ENCODE measurements at regions not wholly inside any gene's neighbourhood (a gene's known extent, or its start where the extent isn't known, plus 50 kb on each side); places are given as distances from the start of the nearest gene placed in this dataset.
"Not testable (repeated sequence)": the region's sequence is repeated elsewhere in the genome, so short reads cannot be mapped to it uniquely, and the experiment has no call there.

DNA sequence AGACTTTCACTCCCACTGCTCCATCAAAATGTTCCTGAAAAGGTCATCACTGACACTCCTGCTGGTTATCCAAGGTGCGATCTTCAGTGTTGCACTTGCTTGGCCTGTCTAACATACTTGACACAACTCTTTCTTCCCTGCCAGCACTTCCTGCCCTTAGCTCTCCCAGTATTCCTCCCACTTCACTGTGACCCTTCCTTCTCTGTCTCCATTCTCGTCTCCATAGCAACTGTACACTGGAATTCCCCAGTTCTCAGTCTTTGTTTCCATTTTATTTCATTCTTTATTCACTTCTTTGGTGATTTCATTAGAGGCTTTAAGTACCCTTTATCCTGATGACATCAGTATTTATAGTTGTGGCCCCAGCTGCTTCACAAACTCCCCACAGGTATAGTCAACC is 333.0 kb downstream of the IRS1 start:
- no peak for DNase-seq

DNA sequence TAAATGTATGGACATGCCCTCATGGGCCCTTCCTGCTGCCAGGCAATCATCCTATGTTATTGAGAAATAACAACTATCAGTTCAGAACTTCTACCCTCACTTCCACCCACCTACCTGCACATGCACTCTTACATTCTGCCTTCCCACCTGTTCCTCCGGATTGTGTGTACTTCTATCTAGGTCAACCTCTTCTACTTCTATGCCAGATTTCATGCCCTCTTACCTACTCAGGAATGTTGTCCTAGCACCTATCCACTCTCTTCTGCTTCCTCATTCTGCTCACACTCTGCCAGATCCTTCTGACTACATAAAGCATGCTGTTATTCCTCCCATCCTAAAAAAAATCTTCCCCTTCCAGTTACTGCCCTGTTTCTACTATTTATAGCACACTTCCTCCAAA is 333.5 kb downstream of the IRS1 start:
- no peak for DNase-seq

DNA sequence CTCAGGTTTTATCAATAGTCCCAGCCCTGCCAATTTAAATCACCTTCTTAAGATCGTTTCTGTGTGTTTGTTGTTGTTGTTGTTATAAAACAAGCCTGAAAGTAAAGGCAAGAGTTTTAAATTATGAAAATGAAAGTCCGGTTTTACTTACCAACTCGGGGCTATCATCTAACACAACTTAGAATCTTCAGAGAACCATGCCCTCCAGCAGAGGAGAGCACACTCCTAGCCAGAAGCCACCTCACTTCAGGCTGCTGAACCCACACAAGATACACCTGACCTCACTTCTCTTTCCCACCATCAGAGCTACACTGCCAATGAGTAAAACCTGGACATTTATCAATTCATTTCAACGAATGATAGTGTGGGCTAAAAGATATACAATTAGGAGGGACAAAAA is 335.2 kb downstream of the IRS1 start:
- no peak for DNase-seq

DNA sequence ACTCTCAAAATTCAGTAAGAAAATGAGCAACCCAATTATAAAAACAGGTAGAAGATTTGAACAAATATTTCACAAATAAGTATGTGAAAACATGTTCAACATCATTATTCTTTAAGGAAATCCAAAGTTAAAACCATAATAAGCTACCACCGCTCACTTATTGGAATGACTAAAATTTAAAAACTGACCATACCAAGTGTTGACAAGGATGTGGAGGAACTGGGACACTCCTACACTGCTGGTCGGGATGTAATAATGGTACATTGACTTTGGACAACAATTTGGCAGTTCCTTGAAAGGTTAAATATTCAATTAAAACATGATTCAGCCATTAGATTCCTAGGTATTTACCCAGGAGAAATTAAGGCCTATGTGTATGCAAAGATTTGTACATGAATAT is 336.5 kb downstream of the IRS1 start:
- no peak for DNase-seq

DNA sequence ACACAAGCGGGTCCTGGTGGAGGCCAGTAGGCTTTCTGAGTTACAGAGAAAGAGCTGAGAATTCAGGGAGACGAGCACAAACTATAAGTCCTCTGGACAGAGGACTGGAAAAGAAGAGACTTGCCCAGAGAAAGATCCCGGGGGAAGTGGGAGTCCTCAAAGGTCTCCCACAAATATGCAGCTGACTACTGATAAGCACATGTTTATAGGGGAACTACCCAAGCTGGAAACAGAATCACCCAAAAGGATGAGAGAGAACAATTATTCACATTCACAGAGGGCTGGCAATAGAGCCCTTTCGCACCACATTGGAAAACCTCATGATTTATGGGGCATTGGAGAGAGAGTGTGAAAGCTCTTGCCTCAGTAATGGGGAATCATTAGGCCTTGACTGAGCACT is 337.6 kb downstream of the IRS1 start:
- DNase-seq: no peak

DNA sequence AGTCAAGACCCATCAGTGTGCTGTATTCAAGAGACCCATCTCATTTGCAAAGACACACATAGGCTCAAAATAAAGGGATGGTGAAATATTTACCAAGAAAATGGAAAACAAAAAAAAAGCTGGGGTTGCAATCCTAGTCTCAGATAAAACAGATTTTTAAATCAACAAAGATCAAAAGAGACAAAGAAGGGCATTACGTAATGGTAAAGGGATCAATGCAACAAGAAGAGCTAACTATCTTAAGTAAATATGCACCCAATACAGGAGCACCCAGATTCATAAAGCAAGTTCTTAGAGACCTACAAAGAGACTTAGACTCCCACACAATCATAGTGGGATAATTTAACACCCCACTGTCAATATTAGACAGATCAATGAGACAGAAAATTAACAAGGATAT is 343.5 kb downstream of the IRS1 start:
- DNase-seq: not testable (repeated sequence)

DNA sequence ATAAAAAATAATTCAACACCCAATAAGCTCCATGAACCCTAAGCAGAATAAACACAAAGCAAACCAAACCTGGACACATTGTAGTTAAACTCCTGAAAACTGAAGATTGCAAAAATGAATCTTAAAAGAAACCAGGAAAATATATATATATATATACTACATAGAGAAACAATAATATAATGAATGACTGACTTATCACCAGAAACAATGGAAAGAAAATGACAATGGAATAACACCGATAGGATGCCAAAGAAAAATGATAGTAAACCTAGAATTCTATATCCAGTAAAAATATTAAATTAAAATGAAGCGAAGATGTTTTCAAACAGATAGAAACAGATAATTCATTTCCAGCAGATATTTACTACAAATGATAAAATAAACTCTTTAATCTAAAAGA is 346.9 kb downstream of the IRS1 start:
- DNase-seq: no peak

DNA sequence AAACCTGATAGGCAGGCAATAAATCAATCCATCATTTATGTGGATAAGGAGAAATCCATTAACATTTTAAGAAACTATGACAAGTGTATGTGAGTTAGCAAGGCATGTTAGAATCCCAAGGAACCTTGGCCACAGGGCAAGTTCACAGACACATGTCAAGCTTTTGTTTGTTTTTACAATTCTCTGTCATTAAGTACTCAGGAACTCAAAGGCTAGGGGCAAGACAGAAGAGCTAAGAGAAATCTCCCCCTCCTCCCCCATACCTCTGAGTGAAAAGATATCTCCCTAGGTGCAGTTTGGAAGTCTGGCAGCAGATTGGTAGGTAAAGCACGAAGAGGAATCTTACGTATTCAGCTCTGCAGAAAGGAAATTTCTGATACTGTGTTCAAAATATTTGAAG is 348.1 kb downstream of the IRS1 start:
- DNase-seq: no peak

DNA sequence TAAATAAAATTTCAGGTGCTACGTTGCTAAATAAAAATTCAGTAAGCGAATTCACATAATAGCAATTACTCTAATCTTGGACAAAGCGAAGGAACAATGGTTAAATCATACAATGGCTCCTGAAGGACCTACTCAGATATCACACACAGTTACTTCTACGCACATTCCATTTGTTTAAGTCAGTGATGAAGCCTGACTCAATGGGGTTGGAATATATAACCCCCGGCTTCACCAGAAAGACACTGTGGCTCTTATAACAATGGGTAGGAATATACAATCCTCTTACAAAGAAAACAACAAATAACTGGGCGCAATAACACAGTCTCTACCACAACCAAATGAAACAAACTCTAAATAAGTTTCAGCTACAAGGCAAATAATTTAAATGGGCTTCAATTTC is 349.5 kb downstream of the IRS1 start:
- no peak for DNase-seq

DNA sequence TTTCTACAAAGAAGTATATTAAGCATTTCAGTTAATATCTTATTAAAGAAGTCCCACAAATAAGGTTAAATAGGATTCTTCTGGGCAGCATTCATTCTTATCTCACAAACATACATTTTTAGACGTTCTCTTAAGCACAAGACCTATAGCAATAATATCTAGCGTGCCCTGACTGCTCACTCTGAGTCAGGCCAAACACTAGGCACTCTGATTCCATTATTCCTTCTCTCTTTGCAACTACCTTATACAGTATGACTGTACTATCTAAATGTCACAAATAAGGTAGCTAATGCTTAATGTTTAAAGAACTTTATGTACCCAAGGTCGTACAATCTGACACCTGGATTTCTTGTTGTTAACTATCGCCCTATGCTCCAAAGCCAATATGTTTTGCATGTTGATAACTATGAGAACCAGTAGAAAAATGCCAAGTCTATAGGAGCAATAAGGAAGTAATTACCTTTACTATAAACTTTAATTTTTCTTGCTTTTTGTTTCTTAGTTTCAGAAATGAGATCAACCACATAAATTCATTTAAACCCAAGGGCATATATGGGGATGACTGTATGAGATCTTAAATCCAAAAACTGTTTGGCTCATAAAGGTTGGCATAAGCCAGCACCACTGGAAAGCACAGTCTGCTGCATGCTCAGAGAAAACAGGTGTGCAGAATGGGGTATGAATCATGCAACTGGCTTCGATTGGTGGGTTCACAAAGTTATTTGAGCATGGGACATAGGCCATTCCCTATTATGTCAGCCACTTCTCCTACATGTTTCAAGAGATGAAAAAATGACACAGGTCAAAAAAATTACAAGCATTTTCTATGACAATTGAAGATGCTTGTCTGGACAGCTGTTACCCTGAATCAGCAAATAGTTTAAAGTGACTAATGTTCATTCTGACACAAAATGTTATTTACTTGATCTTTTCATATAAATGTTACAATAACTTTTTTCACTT is 352.0 kb downstream of the IRS1 start:
- no peak for DNase-seq

DNA sequence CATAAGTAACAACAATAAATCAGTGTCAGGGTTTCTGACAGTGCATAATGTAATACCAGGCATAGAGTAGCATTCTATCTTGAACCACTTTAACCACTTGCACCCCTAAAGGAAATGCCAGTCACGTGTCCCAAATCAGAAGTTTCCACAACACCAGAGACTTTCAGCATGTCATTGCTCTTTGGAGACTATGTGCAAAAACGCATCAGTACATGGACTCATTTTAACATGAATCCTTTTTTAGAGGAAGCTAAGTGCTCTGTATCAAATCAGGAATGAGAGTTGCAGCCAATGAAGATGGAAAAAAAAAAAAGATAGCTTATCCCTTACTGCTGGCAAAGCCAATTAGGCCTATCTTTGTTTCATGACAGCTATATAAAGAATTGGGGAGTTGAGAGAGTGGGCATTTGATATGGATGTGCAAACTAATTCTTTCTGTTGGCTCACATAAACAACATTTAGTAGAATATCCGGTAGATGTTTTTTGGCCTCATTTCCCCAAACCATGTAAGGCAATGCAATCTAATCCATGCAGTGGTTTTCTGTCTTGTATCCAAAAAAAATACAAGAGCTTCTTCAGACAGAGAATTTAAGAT is 353.1 kb downstream of the IRS1 start:
- DNase-seq: no peak

DNA sequence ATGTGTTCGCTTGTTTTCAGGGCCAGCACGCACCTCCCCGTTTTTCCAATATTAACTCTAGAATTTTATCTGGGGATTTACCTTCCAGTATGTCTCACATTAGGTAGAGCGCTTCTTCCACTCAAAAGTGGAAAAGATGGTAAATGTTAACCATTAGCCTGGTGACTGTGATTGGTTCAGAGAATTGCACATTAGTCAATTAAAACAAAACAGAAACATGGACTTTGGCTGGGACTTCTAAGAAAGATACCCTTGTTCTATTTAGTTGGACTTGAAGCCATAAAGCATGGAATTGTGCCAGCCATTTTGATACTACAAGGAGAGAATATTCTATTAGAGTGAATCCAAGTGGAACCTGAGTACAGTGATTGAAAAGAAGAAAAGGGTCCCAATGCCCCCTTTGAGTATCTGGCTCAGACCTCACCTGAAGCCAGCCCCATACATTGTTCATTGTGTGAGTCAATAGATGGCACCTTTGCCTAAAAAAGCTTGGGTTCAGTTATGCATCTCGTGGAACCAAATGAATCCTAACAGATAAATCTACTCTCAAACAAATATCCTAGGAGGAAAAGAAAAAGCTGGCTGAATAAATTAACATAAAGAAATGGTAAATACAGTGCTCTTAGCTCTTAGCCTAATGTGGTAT is 354.3 kb downstream of the IRS1 start:
- DNase-seq: no peak

DNA sequence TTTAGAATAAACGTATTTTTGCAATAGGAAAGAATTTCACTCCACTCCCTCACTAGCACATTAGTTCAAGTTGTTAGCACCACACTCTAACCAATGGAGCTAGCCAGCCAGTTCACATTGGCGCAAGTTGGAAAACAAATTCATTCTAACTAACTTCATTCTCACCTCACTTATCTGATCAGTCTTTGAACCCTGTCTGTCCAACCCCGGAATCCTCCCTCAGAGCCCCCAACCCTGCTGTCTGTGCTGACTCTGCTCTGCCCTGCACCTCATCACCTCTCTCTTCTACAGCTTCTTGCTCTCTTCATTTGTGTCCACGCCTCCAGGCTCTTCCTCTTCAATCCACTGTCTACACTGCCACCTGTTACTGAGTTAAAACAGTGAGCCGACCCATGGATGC is 356.5 kb downstream of the IRS1 start:
- no peak for DNase-seq

DNA sequence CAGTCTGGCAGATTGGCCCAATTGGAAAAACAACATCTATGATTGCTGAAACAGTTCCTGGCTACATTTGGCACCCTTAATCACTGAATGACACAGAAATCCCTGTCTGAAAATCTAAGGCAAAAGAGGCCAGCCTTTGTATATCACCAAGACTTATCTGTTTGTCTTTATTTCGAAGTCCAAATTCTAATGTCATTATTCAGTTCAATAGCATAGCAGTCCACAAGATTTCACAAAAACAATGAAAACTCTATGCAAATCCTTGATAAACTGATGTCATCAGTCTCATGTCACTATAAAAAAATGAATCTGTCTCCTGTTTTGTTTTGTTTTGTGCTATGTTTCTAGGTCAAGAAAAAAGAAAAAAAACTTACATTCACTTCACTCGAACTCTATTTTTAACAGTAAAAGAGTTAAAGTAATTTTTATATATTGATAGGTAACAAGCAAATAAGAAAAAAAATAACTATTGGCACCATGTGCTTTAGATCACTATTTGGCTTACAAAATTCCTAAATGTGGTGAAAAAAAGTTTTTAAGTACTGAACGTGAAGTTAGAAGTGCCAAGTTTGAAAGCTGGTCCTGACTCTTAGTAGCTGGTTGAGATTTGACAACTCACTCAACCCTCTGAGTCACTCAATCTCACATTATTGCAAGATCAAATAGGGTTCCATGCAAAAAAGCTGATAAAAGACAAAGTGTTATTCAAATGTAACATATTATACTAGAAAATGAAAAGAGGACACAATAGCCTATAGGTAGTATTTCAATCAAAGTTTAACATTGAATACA is 359.3 kb downstream of the IRS1 start:
- no peak for DNase-seq

DNA sequence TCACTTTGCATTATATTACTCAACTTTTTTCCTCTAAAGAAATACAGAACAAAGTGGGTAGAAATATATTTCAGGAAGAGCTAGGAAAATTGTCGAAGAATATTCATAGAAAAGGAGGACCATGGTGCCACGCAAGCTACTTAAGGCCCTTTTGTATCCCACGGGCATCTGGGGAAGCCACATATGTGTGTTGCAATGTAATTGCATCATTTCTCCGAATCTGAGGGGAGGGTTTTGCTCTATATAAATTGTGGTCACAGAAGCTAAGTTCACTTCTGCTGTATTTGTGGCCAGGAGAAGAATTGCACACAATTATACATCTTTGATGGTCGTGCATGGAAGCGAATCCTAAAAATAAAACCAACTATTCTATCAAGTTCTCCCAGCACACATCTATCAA is 360.3 kb downstream of the IRS1 start:
- no peak for DNase-seq

DNA sequence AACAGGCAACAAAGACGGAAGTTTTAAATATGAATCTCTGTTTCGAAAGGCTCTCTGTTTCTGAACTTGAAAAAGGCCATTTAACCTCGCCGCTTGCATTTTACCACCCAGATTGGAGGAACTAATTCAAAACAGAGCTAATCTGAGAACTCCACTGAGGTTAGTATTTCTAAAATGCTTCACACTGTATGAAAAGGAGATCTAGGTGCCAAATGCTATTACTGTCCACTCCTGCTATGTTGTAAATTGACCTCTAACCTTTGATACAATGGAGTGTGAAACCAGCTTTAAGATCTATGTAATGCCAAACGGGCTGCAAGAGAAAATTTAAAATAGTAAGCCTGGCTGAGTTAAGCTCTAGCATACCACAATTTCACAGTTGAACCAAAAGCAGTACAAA is 364.5 kb downstream of the IRS1 start:
- no peak for DNase-seq

DNA sequence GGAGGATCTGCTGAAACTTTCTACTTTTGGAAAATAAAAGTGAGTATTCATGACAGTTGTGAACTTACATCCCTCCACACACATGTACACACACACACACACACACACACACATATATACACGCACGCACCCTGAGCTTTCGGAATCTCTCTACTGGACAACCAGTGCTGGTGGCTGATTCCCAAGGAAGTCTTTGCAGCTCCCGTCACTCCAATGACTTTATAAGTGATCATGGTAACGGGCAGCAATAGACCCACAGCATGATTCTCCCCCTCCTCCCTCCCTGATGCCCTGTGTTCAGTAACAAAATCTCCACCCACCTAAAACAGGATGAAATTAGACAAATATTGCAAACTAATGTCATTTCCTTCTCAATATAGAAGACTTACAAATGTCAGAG is 364.9 kb downstream of the IRS1 start:
- DNase-seq: no peak

DNA sequence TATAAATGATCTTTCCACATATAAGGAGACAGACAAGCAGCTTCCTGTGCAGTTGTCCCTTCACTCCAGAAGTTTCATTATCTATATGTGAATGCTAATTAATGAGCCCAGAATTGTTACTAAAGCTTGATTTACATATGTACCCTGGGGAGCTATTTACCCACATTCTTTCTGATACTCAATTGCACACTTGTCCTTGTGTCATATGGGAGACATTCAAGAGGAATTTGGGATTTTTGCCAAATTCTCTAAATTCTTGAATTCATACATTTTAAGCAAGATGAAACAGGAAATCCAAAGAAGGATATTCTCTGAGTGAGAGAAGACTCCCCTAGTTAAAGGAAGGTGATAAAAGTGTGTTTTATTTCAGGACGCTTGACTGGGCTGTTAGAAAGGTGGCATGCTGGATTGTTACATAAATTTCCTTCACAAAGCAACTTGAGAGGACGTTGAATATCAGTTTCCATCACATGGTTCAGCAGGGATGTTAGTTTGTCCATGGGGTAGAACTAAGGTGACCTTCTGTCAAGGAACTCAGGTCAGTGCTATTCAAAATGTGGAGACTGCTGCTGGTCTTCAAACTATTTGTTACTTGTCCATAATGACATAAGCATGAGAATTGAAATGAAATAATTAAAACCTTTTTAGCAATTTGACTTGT is 368.2 kb downstream of the IRS1 start:
- DNase-seq: no peak

DNA sequence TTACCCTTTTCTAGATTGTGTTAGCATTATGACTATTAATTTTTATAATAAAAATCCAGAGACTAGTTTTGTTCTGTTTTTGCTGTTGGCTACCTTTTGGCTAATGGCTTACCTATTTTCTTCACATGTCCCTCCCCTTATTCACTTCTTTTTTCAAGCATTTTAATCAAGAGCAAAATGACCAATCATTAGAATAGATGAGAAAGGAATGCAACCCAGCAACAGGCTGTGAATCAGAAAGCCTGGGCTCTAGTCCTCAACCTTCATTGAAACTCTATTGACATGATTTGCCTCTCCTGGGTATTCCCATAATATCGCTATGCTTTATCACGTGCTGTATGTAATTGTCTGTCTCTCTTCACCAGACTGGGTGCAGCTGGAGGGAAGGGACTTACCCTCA is 370.1 kb downstream of the IRS1 start:
- no peak for DNase-seq

DNA sequence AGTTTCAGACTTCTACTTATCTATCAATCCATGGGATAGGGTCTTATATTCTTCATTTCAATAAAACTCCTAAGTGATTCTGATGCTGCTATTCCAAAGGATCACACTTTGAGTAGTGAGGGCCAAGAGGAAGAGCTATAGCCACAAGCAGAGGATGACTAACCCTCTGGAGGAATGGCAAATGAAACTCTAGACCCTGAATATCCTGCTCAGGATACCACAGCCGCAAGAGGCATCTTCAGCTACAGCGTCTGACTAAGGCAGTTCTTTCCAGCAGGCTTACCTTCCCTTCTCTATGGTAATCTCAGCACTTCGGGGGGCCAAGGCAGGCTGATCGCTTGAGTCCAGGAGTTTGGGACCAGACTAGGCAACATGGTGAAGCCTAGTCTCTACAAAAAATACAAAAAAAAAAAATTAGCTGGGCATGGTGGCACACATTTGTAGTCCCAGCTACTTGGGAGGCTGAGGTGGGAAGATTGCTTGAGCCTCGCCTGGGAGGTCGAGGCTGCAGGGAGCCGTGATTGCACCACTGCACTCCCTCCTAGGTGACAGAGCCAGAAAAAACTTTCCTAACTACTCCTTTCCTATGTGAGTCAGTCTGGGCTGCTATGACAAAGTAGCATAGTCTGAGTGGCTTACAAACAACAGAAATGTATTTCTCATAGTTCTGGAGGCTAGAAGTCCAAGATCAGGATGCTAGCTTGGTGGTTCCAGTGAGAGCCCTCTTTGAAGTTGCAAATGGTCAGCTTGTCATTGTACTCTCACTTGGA is 371.9 kb downstream of the IRS1 start:
- no peak for DNase-seq

DNA sequence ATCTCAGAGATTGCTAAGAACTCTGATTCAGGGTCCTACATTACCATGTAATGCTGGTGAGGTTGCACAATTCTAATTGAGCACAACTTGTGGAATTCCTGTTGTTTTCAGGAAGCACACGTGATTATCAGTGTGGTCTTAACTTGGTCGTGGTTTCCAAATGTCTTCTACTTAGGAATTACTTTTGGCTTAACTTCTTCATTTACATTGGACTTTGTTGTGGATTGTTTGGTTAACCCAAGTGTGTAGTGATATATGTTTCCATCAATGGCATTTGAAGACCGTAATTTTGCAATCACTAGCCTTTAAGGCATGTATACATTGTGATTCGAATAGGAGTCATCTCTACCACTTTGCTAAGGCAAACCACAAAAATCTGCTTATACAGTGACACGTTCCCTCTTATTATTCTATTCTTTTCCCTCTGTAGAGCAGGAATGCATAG is 373.3 kb downstream of the IRS1 start:
- no peak for DNase-seq

DNA sequence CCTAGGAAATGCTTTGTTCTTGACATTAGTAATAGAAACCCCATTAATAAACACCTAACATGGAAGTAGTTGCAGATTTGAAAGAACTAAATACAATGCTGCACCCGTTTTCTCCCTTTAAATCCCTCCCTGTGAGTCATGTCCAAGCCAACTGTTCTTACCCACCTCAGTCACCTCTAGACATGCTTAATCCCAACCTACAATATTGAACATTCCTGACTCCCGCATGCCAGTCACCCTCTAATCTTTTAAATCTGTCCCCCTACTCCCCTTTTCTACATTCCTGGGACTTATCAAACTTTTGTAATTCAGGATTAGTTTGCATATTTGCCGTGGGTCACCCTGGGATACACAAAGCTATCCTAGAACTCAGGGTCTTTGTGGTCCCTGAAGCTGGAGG is 374.6 kb downstream of the IRS1 start:
- no peak for DNase-seq
